Activated CD8-positive, alpha-beta memory T cell treated with anti-CD3 and anti-CD28 coated beads, Interleukin-2, amount 50 U/mL, for 4 hours (primary cell): ENCODE measurements at regions not wholly inside any gene's neighbourhood (a gene's known extent, or its start where the extent isn't known, plus 50 kb on each side); places are given as distances from the start of the nearest gene placed in this dataset.
A peak's percentile ranks its signal among the peaks of the same experiment; 100 is the strongest.

Source experiments
- DNase-seq: peaks from one replicate; pipeline ENCODE4 v3.0.0-alpha.2; 2020

GRCh38 chr17:77366206-77366557 lies 225.4 kb downstream of the SEC14L1 start:
- DNase-seq, result no peak

GRCh38 chr17:77366558-77367245 lies 225.9 kb downstream of the SEC14L1 start:
- DNase-seq, result no peak

DNA sequence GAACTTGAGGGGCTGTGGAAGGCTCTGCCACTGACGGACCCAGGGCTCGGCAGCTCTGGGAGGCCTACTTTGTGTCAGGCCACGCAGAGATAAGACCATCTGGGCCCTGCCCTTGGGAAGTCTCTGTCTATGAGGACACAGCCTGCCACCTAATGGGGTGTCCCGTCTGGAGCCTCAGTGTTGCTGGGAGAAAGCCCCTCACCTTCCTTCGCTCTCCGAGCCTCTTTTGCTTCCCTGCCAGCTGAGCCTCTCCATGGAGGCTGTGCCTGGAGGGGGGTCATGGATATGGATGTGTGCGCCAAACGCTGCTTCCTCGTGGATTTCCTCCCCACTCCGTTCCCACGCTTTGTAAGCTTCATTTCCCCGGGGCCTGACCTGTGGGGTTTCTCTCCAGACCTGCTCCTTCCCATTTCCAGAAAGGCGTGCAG lies 228.8 kb downstream of the SEC14L1 start:
- DNase-seq, result no peak

- no peak for DNase-seq
Measured at GRCh38 chr17:77370586-77370985, 229.8 kb downstream of the SEC14L1 start.

DNA sequence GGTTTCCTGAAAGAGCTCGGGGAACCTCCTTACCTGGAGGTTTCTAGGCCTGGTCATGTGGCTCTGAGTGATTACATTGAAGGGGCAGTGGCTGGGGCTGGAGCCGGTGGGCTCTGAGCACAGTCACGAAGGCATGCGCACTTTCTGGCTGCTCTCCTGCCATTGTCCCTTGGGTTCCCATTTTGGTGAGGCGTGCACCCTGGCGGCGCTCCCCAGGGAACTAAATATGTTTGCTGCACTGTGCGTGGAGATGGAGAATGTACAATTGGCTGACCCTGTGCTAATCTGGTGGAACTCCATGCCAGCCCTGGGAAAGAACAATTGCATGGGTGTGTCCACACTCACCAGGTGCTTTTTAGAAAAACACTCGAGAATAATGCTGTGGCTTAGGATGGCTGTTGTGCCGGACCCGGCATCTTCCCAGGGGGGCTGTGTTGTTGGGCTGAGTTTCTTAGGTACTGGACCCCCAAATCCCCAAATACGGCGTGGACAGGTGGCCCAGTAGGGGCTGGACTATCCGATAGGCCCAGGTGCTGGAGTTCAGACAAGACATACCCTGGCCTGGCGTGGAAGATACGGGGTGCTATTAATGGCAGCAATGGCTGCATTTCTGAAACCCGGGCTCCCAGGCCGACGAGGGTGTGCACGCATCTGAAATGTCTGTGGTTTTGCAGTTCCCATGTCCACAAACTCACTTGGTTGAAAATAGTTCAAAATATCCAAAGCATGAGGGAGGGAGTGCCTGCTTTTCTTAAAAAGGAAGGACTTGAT lies 230.5 kb downstream of the SEC14L1 start:
- no peak for DNase-seq

DNA sequence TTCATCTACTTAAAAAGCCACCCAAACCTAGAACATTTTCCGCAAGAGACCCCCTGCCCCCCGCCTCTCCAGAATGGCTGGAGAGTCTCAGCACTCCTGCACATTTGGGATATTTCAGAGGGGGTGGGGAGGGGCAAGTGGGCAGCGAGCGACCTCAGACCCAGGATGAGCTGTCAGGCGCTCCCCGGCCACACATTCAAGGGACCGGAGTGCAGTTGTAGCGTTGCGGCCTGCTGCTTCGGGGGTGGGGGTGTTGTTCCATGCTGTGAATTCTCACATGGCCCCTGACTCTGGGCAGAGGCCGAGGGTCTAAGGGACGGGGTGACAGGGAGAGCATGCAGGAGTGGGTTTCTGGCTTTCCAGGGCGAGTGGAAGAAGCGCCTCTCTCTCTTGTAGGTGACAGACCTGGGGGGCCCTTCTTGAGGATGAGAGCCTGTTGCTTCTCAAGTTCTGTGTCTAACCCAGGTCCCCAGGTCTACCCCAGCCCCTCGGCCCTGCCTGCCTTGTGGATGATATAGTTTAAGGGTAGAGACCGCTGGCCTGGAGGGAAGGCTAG lies 231.2 kb downstream of the SEC14L1 start:
- DNase-seq, result no peak

DNA sequence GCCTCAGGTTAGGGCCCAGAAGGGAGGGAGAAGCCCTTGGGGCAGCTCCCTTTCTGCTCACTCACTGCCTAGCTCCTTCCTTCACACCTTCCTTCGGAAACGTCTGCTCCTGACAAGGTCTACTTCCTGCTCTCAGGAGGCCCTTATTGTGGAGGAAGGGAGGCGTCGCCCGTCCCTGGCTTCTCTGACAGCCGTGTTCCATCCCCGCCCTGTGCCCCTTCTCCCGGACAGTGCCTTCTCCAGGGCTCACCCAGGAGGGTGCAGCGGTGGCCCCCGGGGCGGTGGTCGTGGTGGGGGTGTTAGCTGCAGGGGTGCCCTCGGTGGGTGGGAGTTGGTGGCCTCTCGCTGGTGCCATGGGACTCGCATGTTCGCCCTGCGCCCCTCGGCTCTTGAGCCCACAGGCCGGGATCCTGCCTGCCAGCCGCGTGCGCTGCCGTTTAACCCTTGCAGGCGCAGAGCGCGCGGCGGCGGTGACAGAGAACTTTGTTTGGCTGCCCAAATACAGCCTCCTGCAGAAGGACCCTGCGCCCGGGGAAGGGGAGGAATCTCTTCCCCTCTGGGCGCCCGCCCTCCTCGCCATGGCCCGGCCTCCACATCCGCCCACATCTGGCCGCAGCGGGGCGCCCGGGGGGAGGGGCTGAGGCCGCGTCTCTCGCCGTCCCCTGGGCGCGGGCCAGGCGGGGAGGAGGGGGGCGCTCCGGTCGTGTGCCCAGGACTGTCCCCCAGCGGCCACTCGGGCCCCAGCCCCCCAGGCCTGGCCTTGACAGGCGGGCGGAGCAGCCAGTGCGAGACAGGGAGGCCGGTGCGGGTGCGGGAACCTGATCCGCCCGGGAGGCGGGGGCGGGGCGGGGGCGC lies 231.9 kb downstream of the SEC14L1 start:
- peak; percentile 56 for DNase-seq

GRCh38 chr17:77373299-77374169 lies 232.8 kb downstream of the SEC14L1 start:
- DNase-seq, result no peak

- peak; percentile 71 for DNase-seq
Measured at GRCh38 chr17:77374170-77374936, 233.6 kb downstream of the SEC14L1 start.

- no peak for DNase-seq
Measured at GRCh38 chr17:77375108-77375916, 234.5 kb downstream of the SEC14L1 start.

DNA sequence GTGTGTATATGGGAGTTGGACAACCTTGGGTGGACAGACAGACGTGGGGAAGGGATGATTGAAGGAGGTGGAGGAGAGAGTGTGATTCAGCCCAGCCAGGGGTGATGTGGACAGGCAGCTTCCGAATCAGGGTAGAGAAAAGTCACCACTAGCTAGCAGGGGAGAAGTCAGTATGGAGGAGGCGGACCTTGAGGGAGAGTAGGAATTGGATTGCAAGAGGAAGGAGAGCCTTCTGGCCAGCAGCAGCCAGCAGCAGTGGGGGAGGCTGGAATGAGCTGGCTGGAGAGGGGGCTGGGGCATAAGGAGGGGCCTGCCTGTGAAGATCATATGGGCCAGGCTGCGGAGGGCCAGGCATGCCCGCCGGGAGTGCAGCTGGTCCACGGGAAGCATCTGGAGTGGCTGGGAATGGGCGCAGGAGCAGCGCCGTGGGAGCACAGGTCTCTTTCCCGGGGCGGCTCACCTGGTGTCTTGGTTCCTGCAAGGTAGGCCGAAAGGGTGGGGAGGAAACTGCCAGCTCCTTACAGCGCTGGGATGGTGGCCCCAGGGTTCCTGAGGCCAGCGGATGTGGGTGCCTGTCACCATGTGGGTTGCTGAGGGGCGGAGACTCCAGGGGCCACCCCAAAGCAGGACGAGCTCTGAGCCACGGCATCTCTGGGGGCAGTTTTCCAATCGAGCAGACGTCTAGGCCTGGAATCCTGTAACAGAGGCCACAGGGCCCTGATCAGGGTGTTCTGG lies 235.3 kb downstream of the SEC14L1 start:
- peak; percentile 58 for DNase-seq

GRCh38 chr17:77376795-77377709 lies 236.3 kb downstream of the SEC14L1 start:
- DNase-seq, result no peak

GRCh38 chr17:77377710-77378235 lies 237.0 kb downstream of the SEC14L1 start:
- DNase-seq, result no peak

GRCh38 chr17:77378318-77379064 lies 237.7 kb downstream of the SEC14L1 start:
- no peak for DNase-seq

DNA sequence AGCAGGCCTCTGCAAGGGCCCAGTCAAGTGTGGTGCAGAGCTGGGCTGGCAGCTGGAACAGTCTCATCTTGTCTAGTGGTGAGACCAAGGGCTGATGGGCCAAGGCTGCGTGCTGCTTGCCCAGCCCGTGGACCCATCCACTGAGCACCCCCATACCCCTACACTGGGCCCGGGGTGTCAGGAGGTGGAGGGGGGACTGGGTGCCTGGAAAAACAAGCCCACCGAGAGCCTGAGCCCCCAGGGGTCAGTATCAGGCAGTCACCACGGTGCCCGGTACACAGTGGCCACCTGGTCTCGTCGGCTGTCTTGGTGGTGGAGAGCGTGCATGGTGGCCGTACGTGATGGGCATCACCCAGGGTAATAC lies 238.3 kb downstream of the SEC14L1 start:
- no peak for DNase-seq

DNA sequence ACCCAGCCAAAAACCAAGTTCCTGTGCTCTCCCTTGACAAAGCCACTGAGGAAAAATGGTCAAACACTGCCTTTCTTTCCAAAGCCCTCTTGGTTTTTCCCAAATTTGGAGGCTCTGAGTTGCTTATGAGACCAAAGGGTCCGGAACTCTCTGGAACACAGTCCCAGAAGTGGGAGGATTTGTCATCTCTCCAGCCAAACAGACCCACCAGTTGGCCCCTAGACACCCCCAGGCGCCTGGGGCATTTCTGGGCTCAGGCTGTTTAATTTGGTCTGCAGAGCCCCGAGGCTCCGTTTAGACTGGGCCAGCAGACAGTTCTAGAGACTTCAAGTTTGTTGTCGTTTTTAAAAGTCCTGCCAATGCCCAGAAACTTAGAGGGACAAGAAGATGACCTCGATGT lies 239.1 kb downstream of the SEC14L1 start:
- no peak for DNase-seq

- no peak for DNase-seq
Measured at GRCh38 chr17:77380395-77381184, 239.8 kb downstream of the SEC14L1 start.
